SU-DHL-6 (cell line): ENCODE measurements at regions not wholly inside any gene's neighbourhood (a gene's known extent, or its start where the extent isn't known, plus 50 kb on each side); places are given as distances from the start of the nearest gene placed in this dataset.

Experiments
- H2AFZ ChIP-seq: fragments of 200-600 bp; sonication (generic); 2 replicates; pipeline ENCODE4 v1.6.1; 2014; ENCODE audit warnings: low read depth, mild to moderate bottlenecking, moderate library complexity, mixed read lengths, antibody characterized with exemption, low read length; ENCODE audit not compliant: severe bottlenecking
- H3F3A ChIP-seq: fragments of 200-600 bp; shearing (Covaris generic); 2 replicates; pipeline ENCODE4 v1.6.0; 2016; ENCODE audit warnings: antibody characterized with exemption, mild to moderate bottlenecking; ENCODE audit not compliant: insufficient read depth
- H3K27ac ChIP-seq: fragments of 200-600 bp; sonication (generic); 2 replicates; pipeline ENCODE4 v1.5.1; 2016; ENCODE audit warnings: low read depth, mild to moderate bottlenecking, low read length, moderate library complexity, mixed read lengths
- H3K27me3 ChIP-seq: fragments of 200-600 bp; sonication (generic), shearing (Covaris generic); 2 replicates; pipeline ENCODE4 v1.6.0; 2014; ENCODE audit warnings: mild to moderate bottlenecking, low read length
- H3K36me3 ChIP-seq: fragments of 200-600 bp; sonication (generic); 2 replicates; pipeline ENCODE4 v1.6.1; 2014; ENCODE audit warnings: mild to moderate bottlenecking, low read length, mixed read lengths
- H3K4me2 ChIP-seq: fragments of 300-600, 200-600 bp; shearing (Covaris generic), sonication (generic); 2 replicates; pipeline ENCODE4 v1.6.0; 2014; ENCODE audit warnings: low read length, low read depth, mild to moderate bottlenecking; ENCODE audit not compliant: poor library complexity, severe bottlenecking
- H3K4me3 ChIP-seq: fragments of 200-600 bp; sonication (generic); 2 replicates; pipeline ENCODE4 v1.5.1; 2014; ENCODE audit warnings: antibody characterized with exemption, low read length, mild to moderate bottlenecking, mixed read lengths; ENCODE audit not compliant: insufficient read depth, poor library complexity, severe bottlenecking
- H3K79me2 ChIP-seq: fragments of 200-600 bp; sonication (generic); 2 replicates; pipeline ENCODE4 v1.6.1; 2014; ENCODE audit warnings: mild to moderate bottlenecking, low read length, moderate library complexity; ENCODE audit not compliant: insufficient read depth
- H3K9ac ChIP-seq: fragments of 200-600 bp; sonication (generic); 2 replicates; pipeline ENCODE4 v1.7.0; 2014; ENCODE audit warnings: mild to moderate bottlenecking, low read length
- H3K9me2 ChIP-seq: fragments of 200-600 bp; sonication (generic); replicated peaks from 2 replicates; pipeline ENCODE4 v1.6.1; 2014; ENCODE audit warnings: low read length; ENCODE audit not compliant: insufficient read depth
- H3K9me3 ChIP-seq: fragments of 200-600 bp; sonication (generic); 2 replicates; pipeline ENCODE4 v1.6.1; 2014; ENCODE audit warnings: low read length, mixed read lengths; ENCODE audit not compliant: insufficient read depth
- H4K20me1 ChIP-seq: fragments of 200-600 bp; sonication (generic); 2 replicates; pipeline ENCODE4 v1.6.1; 2014; ENCODE audit warnings: low read depth, mild to moderate bottlenecking, antibody characterized with exemption, low read length, moderate library complexity, mixed read lengths
- EZH2phosphoT487 ChIP-seq: fragments of 200-600 bp; sonication (generic), shearing (Covaris generic); conservative IDR thresholded peaks from 2 replicates; pipeline ENCODE4 v1.6.1; 2018; ENCODE audit warnings: mild to moderate bottlenecking, antibody characterized with exemption, low read length, moderate library complexity, mixed read lengths
- TF ChIP-seq, protein P1 (sequence below): fragments of 200-600 bp; sonication (generic); IDR thresholded peaks from one replicate; pipeline ENCODE4 v1.5.1; 2017; ENCODE audit warnings: antibody characterized with exemption, mild to moderate bottlenecking, low read length, moderate library complexity; ENCODE audit not compliant: insufficient read depth, poor library complexity, severe bottlenecking

DNA sequence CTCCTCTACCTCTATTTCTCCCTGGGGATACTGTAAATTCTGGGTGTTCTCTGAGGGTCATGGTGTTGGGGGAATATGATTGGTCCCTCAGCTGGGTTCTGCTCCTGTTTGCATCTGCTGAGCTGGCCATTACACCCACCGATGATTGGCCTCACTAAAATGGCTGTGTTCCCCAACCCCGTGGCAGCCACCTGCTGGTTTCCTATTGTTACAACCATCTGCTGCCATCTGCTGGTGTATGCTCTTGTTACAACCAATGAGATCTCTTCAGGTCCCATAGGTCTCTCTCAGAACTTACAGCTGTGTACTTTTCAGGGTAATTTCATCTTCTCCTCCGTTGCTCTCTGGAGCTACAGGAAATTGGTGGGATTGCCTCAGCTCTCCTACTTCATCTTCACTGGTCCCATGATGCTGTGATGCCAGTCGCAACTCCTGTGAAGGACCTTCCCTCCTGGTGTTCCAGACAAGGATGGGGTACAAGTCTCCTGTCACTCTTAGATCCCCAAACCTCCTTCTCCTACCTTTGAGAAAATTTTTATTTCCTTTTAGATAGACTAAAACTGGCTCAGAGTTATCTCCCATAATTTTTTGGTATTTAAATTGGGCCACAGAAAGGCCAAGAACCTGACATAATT, 303.5 kb upstream of the SMIM30 start:
- no peak for TF ChIP-seq EZH2phosphoT487
- TF ChIP-seq, protein P1, sequence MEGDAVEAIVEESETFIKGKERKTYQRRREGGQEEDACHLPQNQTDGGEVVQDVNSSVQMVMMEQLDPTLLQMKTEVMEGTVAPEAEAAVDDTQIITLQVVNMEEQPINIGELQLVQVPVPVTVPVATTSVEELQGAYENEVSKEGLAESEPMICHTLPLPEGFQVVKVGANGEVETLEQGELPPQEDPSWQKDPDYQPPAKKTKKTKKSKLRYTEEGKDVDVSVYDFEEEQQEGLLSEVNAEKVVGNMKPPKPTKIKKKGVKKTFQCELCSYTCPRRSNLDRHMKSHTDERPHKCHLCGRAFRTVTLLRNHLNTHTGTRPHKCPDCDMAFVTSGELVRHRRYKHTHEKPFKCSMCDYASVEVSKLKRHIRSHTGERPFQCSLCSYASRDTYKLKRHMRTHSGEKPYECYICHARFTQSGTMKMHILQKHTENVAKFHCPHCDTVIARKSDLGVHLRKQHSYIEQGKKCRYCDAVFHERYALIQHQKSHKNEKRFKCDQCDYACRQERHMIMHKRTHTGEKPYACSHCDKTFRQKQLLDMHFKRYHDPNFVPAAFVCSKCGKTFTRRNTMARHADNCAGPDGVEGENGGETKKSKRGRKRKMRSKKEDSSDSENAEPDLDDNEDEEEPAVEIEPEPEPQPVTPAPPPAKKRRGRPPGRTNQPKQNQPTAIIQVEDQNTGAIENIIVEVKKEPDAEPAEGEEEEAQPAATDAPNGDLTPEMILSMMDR = peak; percentile 54
- H3K9ac ChIP-seq = no peak overlapping the region
- no peaks in the 10 kb centered on the region for H3K36me3 ChIP-seq
- no peaks in the 10 kb centered on the region for H3K9me2 ChIP-seq
- H4K20me1 ChIP-seq = no peaks in the 10 kb centered on the region
- H3K27ac ChIP-seq = no peak overlapping the region
- H3K4me2 ChIP-seq = no peak overlapping the region
- H3K4me3 ChIP-seq = no peak overlapping the region
- peak overlapping the region; percentile 89 for H2AFZ ChIP-seq
- no peaks in the 10 kb centered on the region for H3K79me2 ChIP-seq
- H3K27me3 ChIP-seq = no peaks in the 10 kb centered on the region
- no peaks in the 10 kb centered on the region for H3F3A ChIP-seq
- no peaks in the 10 kb centered on the region for H3K9me3 ChIP-seq

DNA sequence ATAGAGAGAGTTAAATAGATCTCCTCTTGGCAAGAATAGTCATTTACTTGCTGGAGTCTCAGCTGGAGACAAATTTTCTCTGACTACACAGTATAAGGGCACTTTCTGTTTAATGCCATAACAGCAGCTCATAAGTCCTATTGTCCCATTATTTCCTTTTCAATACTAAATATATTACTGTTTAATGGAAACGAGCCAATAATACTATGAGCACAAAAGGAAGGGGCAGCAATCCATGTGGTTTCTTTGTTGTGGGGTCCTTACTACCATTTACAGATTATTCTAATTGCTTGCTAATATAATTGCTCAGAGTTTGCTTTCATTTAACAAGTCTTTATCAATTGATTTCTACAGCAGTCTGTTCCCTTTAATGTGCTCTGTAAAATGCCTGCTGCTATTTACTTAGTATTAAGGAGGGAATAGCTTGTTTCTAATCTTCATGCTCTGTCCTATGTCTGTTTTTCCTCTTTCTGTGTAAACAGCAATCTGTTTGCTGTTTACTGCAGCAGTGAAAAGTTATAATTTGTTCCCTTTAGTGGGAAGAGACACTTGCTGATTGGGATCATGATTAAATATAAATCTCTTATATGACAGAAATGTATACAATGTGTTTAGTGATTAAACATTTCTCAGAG, 296.2 kb upstream of the SMIM30 start:
- no peak overlapping the region for H2AFZ ChIP-seq

DNA sequence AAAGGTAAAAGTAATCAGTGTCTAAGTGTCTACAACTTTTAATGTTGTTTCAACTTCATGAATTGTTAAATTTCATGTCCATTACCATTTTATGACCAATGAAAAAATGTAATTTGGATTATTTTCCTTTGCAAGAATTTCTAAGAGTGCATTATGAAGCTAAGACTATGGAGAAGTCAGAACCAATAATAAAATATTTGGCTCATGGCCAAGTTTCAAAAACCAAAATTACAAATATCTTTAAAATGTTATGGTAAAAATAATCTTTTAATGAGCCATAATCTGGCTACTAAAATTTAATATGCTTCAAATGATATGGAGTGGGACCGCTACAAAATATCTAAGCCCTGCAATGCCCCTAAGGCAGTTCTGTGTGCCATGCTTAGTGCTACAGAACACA, 294.1 kb upstream of the SMIM30 start:
- TF ChIP-seq EZH2phosphoT487 = no peak
- TF ChIP-seq, protein P1 = no peak
- Histone ChIP-seq H3K36me3 (no peaks in the 10 kb centered on the region), H3F3A (no peaks in the 10 kb centered on the region), H3K27me3 (no peaks in the 10 kb centered on the region), H3K9me3 (no peaks in the 10 kb centered on the region), H3K9me2 (no peaks in the 10 kb centered on the region), H4K20me1 (no peaks in the 10 kb centered on the region), H3K4me3 (no peak overlapping the region), H3K27ac (no peak overlapping the region), H3K4me2 (no peak overlapping the region), H2AFZ (no peak overlapping the region), H3K9ac (no peak overlapping the region), H3K79me2 (no peaks in the 10 kb centered on the region)

More for the DNA sequence above, 296.2 kb upstream of the SMIM30 start:
- no peak for TF ChIP-seq EZH2phosphoT487
- no peaks in the 10 kb centered on the region for H3K9me3 ChIP-seq
- H4K20me1 ChIP-seq = no peaks in the 10 kb centered on the region
- H3K79me2 ChIP-seq = no peaks in the 10 kb centered on the region
- H3K4me3 ChIP-seq = no peak overlapping the region
- no peak overlapping the region for H3K4me2 ChIP-seq
- no peak overlapping the region for H3K27ac ChIP-seq
- no peaks in the 10 kb centered on the region for H3K36me3 ChIP-seq
- H3K9ac ChIP-seq = no peak overlapping the region
- H3F3A ChIP-seq = no peaks in the 10 kb centered on the region
- H3K9me2 ChIP-seq = no peaks in the 10 kb centered on the region
- H3K27me3 ChIP-seq = no peaks in the 10 kb centered on the region

DNA sequence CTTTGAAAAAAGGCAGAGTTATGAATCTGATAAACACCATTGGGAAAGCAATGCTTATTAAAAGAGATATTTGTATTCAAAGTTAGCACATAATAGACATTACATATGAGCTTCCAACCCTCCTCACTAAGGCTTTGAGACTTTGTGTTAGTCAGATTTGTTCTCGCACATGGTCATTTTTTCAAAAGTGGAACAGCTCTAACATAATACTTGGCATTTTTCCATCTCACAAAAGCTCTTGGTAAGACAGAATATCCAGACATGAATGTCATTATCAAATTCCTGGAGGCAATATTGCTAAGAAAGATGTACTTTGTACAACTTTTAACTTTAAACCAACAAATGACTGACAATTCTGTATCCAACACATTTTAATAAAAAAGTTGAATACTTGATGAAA, 292.4 kb upstream of the SMIM30 start:
- no peak overlapping the region for H3K9ac ChIP-seq
- H3K9me3 ChIP-seq = no peaks in the 10 kb centered on the region
- H3K79me2 ChIP-seq = no peaks in the 10 kb centered on the region
- H3K4me2 ChIP-seq = no peak overlapping the region
- no peaks in the 10 kb centered on the region for H4K20me1 ChIP-seq
- H3F3A ChIP-seq = no peaks in the 10 kb centered on the region
- H3K9me2 ChIP-seq = no peaks in the 10 kb centered on the region
- H3K27me3 ChIP-seq = no peaks in the 10 kb centered on the region
- no peaks in the 10 kb centered on the region for H3K36me3 ChIP-seq
- H3K27ac ChIP-seq = no peak overlapping the region
- H2AFZ ChIP-seq = no peak overlapping the region
- no peak overlapping the region for H3K4me3 ChIP-seq
- TF ChIP-seq, protein P1 = no peak
